DMS153 treated with DMSO at 0.1 percent for 48 hours (cell line): ENCODE measurements at regions not wholly inside any gene's neighbourhood (a gene's known extent, or its start where the extent isn't known, plus 50 kb on each side); places are given as distances from the start of the nearest gene placed in this dataset.

Experiments used
- DNase-seq: peaks from one replicate; lab custom pipeline; 2025; ENCODE audit not compliant: unreplicated experiment; lab: John Stamatoyannopoulos, UW

DNA sequence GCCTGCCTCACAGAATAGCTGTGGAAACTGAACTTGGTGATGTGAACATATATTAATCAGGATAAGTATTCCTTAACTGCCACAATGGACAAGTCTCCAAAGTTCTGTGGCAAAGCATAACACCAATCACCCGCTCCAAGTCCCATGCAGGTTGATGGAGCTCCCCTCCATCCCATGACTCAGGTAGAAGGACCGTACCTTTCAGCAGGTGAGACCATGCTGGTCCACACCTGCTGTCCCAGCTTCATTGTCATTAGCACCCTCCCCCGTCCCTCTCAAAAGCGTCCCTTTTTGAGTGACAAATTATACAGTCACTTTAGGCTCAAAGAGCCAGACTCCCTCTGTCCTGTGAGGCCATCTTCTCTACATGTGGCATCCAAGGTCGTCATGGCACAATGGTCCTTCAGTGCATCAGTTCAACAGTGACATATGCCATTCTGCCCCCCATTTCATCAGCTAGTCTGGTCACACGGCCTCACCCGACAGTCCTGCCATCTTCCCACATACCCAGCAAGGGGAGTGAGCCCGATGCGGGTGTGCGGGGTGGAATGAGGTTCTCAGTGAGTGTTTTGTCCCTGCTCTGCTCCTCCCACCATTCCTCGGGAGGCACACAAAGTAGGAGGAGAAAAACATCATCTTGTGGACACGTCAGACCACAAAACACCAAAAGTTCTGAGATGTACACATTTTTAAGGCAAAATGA, 136.7 kb upstream of the MYCN start:
- DNase-seq: no peak

DNA sequence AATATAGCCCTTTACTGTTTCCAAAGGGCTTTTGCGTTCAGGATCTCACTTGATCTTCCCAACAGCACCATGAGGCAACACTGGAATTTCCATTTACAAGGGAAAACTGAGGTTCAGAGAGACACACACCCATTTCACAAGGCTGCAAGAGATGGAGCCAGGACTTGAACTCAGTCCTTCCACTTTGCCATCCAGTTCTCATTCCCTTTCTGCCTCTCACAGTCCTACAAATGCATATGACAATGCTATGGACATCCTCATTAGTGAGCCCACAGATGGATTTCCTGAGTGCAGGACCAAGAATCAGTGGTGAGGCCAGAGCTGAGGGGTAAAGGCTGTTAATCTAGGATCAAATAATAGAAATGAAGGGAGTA, 136.1 kb upstream of the MYCN start:
- no peak for DNase-seq

DNA sequence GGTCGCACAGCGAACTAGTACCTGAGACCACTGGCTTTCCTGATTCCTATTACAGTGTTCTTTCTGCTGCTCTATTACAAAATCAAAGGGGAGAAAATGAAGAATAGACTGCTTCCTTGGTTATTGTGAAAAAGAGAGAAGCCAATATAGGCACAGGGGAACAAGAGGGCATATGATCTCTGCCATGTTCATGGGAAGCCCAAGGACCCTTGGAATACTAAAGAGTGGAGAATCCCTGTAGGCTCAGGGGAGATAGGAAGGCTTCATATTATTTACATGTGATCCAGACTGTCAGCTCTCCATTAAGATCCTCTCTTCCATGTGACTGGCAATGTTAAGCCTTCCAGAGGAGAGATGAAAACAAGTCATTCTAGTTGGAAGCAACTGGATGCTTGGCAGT, 135.7 kb upstream of the MYCN start:
- DNase-seq: no peak

- DNase-seq: no peak
Observed at GRCh38 chr2:15805206-15805605, 135.1 kb upstream of the MYCN start.

GRCh38 chr2:15805772-15806171, 134.6 kb upstream of the MYCN start:
- no peak for DNase-seq

DNA sequence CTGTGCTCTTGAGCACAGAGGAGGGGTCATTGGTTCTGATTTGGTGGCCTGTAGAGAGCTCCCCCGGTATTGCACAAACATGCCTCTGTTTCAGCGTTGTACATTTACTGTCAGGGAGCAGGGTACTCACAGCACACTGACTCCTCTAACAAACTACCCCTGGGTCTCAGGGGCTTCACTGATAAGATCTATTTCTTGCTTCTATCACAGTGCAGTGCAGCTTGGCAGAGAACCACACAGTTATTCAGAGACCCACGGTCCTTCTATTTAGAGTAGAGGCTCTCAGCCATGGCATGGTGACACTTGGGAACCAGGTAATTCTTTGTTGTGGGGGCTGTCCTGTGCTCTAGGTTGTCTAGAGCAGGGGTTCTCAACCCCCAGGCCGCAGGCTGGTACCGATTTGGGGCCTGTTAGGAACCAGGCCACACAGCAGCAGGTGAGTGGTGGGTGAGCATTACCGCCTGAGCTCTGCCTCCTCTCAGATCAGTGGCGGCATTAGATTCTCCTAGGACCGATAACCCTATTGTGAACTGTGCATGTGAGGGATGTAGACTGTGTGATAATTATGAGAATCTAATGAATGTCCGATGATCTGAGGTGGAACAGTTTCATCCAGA, 133.4 kb upstream of the MYCN start:
- DNase-seq: no peak

GRCh38 chr2:15807418-15808203, 132.7 kb upstream of the MYCN start:
- DNase-seq: no peak

GRCh38 chr2:15808204-15808910, 132.0 kb upstream of the MYCN start:
- DNase-seq: no peak

DNA sequence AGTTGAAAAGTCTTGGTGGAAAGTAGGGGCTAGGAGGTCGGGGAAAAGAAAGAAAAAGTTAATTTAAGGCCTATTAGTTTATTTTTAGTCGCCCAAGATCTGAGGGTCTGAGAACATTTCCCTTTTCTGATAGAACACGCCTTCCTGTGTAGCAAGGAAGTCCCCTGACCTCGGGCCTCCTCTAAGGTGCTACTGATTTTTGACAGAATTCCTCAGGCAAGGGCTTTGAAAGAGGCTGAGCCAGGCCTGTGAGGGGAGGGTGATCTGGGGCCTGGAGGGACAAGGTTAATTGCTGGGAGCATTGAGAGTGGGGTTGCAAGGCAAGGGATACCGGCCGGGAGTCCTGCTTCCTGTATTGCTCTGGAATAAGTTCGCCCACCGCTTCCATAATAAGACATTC, 131.4 kb upstream of the MYCN start:
- no peak for DNase-seq

DNA sequence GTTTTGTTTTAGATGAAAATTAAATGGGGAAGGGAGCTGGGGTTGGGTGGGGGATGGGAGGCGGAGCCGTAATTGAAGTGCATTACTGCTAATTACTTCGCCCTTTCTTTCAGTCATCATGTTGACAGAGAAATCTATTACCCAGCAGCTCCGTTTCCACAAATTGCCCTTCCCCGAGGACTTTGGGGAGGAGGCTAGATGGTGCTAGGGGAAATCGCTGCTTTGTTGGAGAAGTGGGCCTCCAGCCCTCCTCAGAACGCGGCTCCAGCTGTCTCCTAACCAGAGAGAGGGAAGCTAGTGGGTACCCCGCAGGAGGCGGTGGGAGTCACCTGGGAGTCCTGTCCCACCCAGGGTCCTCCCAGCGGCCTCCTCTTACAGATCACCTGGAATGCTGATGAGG, 130.9 kb upstream of the MYCN start:
- no peak for DNase-seq

DNA sequence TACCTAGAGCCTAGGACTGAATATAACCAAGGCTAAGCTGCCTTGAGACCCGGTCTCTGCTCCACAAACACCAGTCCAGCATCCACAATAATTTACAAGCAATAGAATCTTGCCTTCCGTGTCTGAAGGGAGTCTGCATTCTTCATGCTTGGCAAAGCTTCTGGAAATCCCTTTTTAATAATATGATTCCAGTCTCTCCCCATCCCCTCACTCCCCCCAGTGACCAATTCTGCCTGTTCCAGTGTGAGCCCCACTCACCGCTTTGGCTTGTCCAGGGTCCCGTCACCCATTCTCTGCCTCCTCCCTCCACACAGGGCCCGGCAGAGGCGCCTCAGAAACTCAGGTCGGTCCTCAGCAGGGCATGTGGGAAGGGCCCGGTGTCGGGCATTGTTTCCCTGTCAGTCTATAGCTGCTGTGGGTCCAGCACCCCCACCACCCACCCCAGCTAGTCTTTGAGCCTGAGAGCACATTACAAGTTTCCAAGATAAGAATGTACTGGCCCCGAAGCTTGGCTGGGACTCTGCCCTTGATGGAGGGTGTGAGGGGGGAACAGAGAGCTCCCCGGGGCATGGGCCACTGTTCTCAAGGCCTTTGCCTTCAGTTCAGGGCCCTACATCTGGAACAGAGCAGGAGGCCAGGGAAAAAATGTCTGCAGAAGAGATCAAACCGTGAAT, 129.7 kb upstream of the MYCN start:
- DNase-seq: no peak

GRCh38 chr2:15811367-15811766, 129.0 kb upstream of the MYCN start:
- no peak for DNase-seq

DNA sequence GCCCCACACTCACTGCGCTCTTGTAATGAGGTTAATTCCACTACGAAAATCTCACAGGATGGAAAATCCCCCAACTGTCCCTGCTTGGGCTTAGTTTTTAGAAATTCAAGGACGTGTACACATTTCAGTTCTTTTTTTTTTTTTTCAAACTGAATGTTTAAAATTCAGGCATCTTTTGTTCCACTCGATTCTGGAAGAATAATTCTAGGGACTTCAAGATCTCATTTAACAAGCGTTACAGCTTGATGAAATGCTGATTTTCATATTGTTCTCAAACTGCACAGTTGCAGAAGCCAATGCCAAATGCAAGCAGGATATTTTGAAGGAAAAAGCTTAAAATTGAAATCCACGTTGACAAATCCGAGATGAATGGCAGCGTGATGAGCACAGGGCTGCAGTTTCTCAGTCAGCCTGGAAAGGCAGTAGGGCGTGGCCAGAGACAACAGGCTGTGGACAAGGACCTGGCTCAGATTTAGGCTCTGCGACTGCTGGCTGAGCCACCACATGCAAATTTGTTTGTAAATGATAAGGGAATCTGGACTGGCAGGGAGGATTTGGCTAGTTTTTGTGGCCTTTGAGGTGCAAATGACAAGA, 128.1 kb upstream of the MYCN start:
- DNase-seq: no peak

DNA sequence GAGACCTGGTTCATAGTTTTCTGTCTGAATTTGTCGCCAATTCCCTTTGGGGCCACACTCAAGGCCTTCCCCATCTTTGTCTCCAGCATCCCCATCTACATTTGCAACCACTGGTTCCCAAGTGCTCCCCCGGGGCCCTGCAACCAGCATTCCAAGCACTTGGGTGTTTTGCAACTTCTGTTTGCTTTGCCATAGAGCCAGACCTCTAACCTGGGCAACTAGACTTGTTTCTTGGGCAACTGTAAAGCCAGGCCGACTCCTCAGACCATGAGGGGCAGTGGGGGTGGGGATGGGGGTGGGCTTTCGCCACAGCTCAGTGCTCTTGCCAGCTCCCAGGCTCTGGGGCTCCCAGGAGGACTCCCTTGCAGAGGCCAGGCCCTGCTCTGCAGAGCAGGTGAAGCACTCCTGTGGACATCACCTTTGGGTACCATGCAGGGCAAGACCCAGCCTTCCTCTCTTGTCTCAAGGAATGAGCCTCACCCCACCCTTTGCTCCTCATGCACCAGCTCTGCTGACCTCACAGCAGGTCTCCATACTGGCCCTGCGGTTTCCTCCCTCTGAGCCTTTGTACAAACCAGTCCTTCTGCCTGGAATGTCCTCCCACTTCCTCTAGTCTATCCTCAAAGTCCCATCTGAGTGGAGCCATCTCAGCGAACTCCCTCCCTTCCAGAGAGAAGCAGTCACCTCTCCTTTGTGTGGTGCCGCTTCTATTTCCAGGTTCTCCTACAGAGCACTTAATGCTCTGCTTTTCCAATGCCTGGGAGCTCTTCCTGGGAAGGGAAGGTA, 126.7 kb upstream of the MYCN start:
- DNase-seq: no peak

- DNase-seq: no peak
Observed at GRCh38 chr2:15814403-15814802, 125.9 kb upstream of the MYCN start.

DNA sequence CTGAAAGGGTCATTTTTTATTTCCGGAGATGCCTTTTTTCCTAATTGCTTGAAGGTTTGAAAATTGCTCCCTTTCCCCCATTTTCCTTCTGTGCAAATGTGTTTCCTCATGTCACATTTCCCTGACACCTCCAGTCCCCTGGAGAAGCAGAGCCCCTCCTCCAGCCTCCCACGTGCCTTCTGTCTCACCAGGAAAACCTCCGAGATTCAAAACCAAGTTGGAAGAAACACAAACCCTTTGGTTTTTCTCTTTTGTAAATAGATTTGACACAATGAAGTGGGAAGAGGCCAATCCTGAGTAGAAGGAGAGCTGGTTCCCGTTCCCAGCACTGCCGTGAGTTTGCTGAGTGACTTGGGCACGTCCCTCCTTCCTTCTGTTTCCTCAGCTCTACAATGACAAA, 125.4 kb upstream of the MYCN start:
- no peak for DNase-seq

DNA sequence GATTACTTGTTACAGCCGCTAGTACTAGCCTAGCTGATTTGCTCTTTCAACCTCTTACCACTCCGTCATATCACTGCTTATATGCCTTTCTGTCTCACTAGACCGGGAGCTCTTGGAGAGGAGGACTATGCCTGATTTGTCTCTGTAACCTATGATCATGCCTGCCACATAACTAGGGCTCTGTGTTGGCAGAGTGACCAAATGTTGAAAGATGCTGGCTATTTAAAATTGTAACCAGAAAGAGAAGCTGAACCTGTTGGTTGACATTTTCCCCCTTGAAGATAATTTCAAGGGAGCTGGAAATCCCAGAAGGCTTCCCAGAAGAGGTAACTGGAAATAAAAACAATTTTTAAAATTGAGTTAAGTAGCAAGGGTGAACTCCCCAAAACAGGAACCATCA, 124.1 kb upstream of the MYCN start:
- DNase-seq: no peak

GRCh38 chr2:15816674-15817406, 123.5 kb upstream of the MYCN start:
- no peak for DNase-seq

DNA sequence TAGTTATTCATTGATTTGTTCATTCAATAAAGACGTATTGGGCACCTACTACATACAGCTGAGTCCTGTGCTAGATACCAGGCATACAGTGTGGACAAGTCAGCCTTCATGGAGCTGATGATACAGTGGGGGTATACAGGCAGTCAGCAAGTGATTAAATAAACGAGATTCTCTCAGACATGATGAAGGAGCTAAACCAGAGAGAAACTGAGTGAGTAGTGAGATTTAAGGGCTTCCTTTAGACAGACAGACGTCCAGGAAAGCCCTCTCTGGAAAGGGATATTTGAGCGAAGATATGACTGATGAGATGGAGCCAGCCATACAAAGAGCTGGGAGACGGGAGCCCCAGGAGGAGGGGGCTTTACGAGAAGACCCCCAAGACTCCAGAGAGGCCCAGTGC, 122.6 kb upstream of the MYCN start:
- DNase-seq: no peak
